Common myeloid progenitor, CD34-positive (primary cell): ENCODE measurements at regions not wholly inside any gene's neighbourhood (a gene's known extent, or its start where the extent isn't known, plus 50 kb on each side); places are given as distances from the start of the nearest gene placed in this dataset.
"Not testable (repeated sequence)": the region's sequence is repeated elsewhere in the genome, so short reads cannot be mapped to it uniquely, and the experiment has no call there.

ENCODE experiments used
- CTCF ChIA-PET: fragments of 350-600 bp; sonication (Branson Sonifier 250); formaldehyde crosslinking; loops from one replicate; lab custom pipeline; 2021; ENCODE audit warnings: antibody characterized with exemption; lab: Charles Lee
- POLR2A ChIA-PET: fragments of 350-600 bp; sonication (Branson Sonifier 250); formaldehyde crosslinking; loops from one replicate; lab custom pipeline; 2021; ENCODE audit warnings: antibody characterized with exemption; lab: Charles Lee
- DNase-seq, 3 donors: peaks; one replicate each; pipeline versions ENCODE4 v3.0.0 to v3.0.0-alpha.2; 2013
- H3K27ac ChIP-seq, 2 experiments: 1 replicate in 1 of 2; 2 replicates in 1 of 2; pipeline ENCODE4 v1.7.0; 2013; ENCODE audit warnings: inconsistent platforms in 2 of 2, low read length in 2 of 2, mild to moderate bottlenecking in 2 of 2, low read depth in 1 of 2, moderate library complexity in 1 of 2; ENCODE audit not compliant: severe bottlenecking in 2 of 2, insufficient read depth in 1 of 2, poor library complexity in 1 of 2
- H3K27me3 ChIP-seq, 5 experiments: replicated peaks in 2 of 5; 1 replicate in 3 of 5; 2 replicates in 2 of 5; pipeline versions ENCODE4 v1.6.1 to v1.7.0; 2013; ENCODE audit warnings: low read length in 4 of 5, mild to moderate bottlenecking in 2 of 5, moderate library complexity in 2 of 5, inconsistent platforms in 1 of 5; ENCODE audit not compliant: insufficient read depth in 5 of 5, control insufficient read depth in 4 of 5
- H3K36me3 ChIP-seq, 4 experiments: 1 replicate in 2 of 4; 2 replicates in 2 of 4; pipeline versions ENCODE4 v1.6.1 to v1.7.0; 2013; ENCODE audit warnings: low read length in 3 of 4, control low read depth in 1 of 4, mild to moderate bottlenecking in 1 of 4; ENCODE audit not compliant: control insufficient read depth in 4 of 4, insufficient read depth in 4 of 4
- H3K4me1 ChIP-seq, 4 experiments: 1 replicate in 3 of 4; 2 replicates in 1 of 4; pipeline versions ENCODE4 v1.6.1 to v1.7.1; 2013; ENCODE audit warnings: low read length in 3 of 4, mild to moderate bottlenecking in 3 of 4, control low read depth in 1 of 4, inconsistent platforms in 1 of 4, moderate library complexity in 1 of 4; ENCODE audit not compliant: control insufficient read depth in 4 of 4, insufficient read depth in 4 of 4; ENCODE audit errors: control extremely low read depth in 1 of 4
- H3K4me3 ChIP-seq, 7 experiments: 1 replicate in 4 of 7; 2 replicates in 3 of 7; pipeline versions ENCODE4 v1.5.1 to v1.7.0; 2013; ENCODE audit warnings: mild to moderate bottlenecking in 7 of 7, low read length in 6 of 7, moderate library complexity in 6 of 7, inconsistent platforms in 2 of 7, low read depth in 2 of 7, control low read depth in 1 of 7; ENCODE audit not compliant: insufficient read depth in 4 of 7, control insufficient read depth in 1 of 7; ENCODE audit errors: extremely low read depth in 1 of 7
- H3K9me3 ChIP-seq, 5 experiments: 1 replicate in 4 of 5; 2 replicates in 1 of 5; pipeline versions ENCODE4 v1.6.1 to v1.7.1; 2013; ENCODE audit warnings: low read length in 4 of 5, mild to moderate bottlenecking in 2 of 5, inconsistent platforms in 1 of 5, low read depth in 1 of 5, moderate library complexity in 1 of 5; ENCODE audit not compliant: control insufficient read depth in 4 of 5, insufficient read depth in 2 of 5; ENCODE audit errors: control extremely low read depth in 1 of 5
- WGBS: methylation state at CpG from one replicate; pipeline ENCODE4 v1.1.5; 2013; ENCODE audit not compliant: insufficient coverage; 5-methylcytosine and 5-hydroxymethylcytosine counted together

- Histone ChIP-seq H3K4me1 (no peaks in the 10 kb centered on the region), H3K36me3 (no peaks in the 10 kb centered on the region), H3K27me3 (no peaks in the 10 kb centered on the region), H3K9me3 (no peaks in the 10 kb centered on the region), H3K4me3 (no peak overlapping the region), H3K27ac (no peak overlapping the region)
- DNase-seq, result no peak
- ChIA-PET CTCF (no interaction called here), POLR2A (no interaction called here)
These were observed 319.4 kb upstream of the CDH18 start for GRCh38 chr5:20307391-20307790.

DNA sequence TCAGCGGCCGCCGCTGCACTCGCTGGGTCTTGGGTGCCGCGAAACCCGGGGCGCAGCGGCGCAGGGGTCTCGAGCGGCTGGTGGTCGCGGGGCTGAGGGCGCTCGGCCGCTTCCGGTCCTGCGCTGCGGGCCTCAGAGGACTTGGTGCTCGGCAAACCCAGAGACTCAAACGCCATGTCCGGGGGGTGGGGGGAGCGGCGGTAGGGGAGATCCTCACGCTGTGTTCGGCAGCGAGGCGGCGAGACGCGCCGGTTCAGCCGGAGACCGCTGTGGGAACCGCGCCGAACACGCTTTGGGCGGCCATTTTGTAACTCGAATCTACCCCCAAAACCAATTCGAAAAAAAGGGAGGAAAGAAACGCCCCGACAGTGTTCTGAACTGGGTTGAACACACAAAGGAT is 317.5 kb upstream of the CDH18 start:
- DNase-seq, result no peak
- Histone ChIP-seq H3K4me1 (no peaks in the 10 kb centered on the region), H3K9me3 (no peaks in the 10 kb centered on the region), H3K27me3 (no peaks in the 10 kb centered on the region), H3K27ac (no peak overlapping the region), H3K36me3 (no peaks in the 10 kb centered on the region), H3K4me3 (no peak overlapping the region)
- CTCF ChIA-PET, result no interaction called here
- 96% methylated on average over 41 of the region's 44 CpGs for WGBS
- POLR2A ChIA-PET, result no interaction called here

DNA sequence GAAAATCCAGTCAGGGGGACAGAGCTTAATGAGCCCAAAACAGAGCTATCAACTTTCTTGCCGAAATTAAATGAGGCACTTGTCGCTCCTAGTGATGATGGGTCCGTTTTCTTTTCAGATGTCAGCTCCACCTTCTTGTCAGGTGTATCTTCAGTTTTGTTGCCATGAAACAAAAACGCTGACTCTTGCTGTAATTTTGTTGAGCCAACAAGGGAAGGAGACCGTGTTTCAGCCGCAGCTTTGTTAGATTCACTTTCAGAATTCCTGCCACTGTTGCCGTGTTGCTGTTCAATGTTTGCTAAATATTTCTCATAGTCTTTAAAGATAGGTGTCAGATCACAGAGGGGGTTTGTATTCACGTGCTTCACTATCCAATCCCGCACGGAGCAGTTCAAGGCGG is 316.6 kb upstream of the CDH18 start:
- H3K4me1 ChIP-seq, H3K27me3 ChIP-seq, DNase-seq, H3K9me3 ChIP-seq, H3K4me3 ChIP-seq, H3K36me3 ChIP-seq, CTCF ChIA-PET, H3K27ac ChIP-seq, POLR2A ChIA-PET: not testable (repeated sequence)
- 94% methylated on average over 6 of the region's 11 CpGs for WGBS

DNA sequence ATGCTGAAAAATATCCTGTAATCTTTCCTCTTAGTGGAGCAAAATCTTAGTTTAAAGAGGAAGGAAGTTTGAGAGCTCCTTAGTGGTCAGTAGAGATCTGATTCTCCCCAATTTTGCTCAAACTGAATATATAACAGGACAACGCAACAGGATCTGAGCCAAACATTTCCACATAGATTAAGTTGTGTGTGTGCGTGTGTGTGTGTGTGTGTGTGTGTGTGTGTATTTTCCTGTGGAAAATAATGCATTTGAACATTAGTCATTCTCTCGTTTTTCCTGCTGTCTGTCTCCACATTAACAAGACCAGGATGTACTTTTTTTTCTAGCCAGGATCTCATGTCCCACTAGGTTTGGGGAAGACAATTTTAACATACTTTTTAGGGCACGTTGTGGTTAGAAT is 312.1 kb upstream of the CDH18 start:
- Histone ChIP-seq H3K36me3 (no peaks in the 10 kb centered on the region), H3K9me3 (no peaks in the 10 kb centered on the region), H3K4me1 (no peaks in the 10 kb centered on the region), H3K27ac (no peak overlapping the region), H3K27me3 (no peaks in the 10 kb centered on the region), H3K4me3 (no peak overlapping the region)
- WGBS, result 49% methylated on average over 2 of the region's 4 CpGs
- DNase-seq, result no peak
- ChIA-PET CTCF (no interaction called here), POLR2A (interaction anchor here (0.6 kb wide), 1 partner anchor 11 kb away, joined by 4 read pairs; no protein-coding TSS in a partner anchor)

DNA sequence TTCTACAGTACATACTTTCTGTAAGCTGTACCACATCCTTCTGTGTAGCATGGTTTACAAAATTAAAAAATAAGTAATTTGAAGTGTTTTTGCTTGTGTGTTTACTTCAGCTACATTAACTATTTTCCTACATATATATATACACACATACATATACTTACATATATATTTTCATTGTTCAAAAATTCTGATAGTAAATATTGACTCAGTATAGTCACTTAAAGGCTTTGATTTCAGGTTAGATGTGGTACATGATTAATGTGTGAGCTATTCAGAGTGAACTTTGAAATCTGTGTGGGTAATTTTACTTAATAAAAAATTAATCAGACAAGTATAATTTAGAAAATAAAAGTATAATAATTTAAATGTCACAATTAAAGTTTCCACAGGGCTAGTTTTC is 306.7 kb upstream of the CDH18 start:
- Histone ChIP-seq H3K27me3 (no peaks in the 10 kb centered on the region), H3K9me3 (no peaks in the 10 kb centered on the region), H3K4me1 (no peaks in the 10 kb centered on the region), H3K4me3 (no peak overlapping the region), H3K36me3 (no peaks in the 10 kb centered on the region), H3K27ac (no peak overlapping the region)
- POLR2A ChIA-PET, result no interaction called here
- CTCF ChIA-PET, result no interaction called here
- DNase-seq, result no peak

- ChIA-PET CTCF (no interaction called here), POLR2A (no interaction called here)
- no peak overlapping the region for H3K4me3 ChIP-seq
- no peaks in the 10 kb centered on the region for H3K36me3 ChIP-seq
- H3K27ac ChIP-seq, result no peak overlapping the region
- DNase-seq, result no peak
- WGBS, result 87% methylated on average over 3 of the region's 3 CpGs
- no peaks in the 10 kb centered on the region for H3K4me1 ChIP-seq
- no peaks in the 10 kb centered on the region for H3K27me3 ChIP-seq
- H3K9me3 ChIP-seq, result no peaks in the 10 kb centered on the region
These were observed 303.8 kb upstream of the CDH18 start for GRCh38 chr5:20291766-20292165.

- CTCF ChIA-PET, result no interaction called here
- Histone ChIP-seq H3K9me3 (no peaks in the 10 kb centered on the region), H3K4me3 (no peak overlapping the region), H3K27ac (no peak overlapping the region), H3K36me3 (no peaks in the 10 kb centered on the region), H3K4me1 (peaks cover 0 to 3% (median 0%) of the 10 kb centered on the region in 4 experiments), H3K27me3 (no peaks in the 10 kb centered on the region)
- POLR2A ChIA-PET, result no interaction called here
- no peak for DNase-seq
- WGBS, result no CpG with 5 or more reads among the region's 4 CpGs
These were observed 299.6 kb upstream of the CDH18 start for GRCh38 chr5:20287640-20288039.
